ENCODE measurements at regions not wholly inside any gene's neighbourhood (a gene's known extent, or its start where the extent isn't known, plus 50 kb on each side); places are given as distances from the start of the nearest gene placed in this dataset.

GRCh38 chr1:59125676-59126320 lies 171.1 kb upstream of the FGGY start:
- no peak for TF ChIP-seq YY1 (IDR thresholded peaks at IDR 0.05; ENCODE audit: insufficient read depth, insufficient read length)
- no peak for TF ChIP-seq ZNF274 (IDR thresholded peaks at IDR 0.05; ENCODE audit: low read depth, low read length)
